ENCODE measurements at regions not wholly inside any gene's neighbourhood (a gene's known extent, or its start where the extent isn't known, plus 50 kb on each side); places are given as distances from the start of the nearest gene placed in this dataset.
"Not testable (repeated sequence)": the region's sequence is repeated elsewhere in the genome, so short reads cannot be mapped to it uniquely, and the experiment has no call there.

- DNase-seq; H3K36me3 Mint-ChIP-seq (ENCODE audit: low read depth); H3K4me1 Mint-ChIP-seq; H3K27ac Mint-ChIP-seq; H3K4me3 Mint-ChIP-seq; intact Hi-C loops (cut with micrococcal nuclease); H3K27me3 Mint-ChIP-seq; H3K9me3 Mint-ChIP-seq: not testable (repeated sequence)
Measured at GRCh38 chr4:32716090-32716620, 1996.0 kb downstream of the PCDH7 start.

- Mint-ChIP-seq H3K36me3 (ENCODE audit: low read depth) (no peaks in the 10 kb centered on the region), H3K27ac (no peak overlapping the region), H3K9me3 (peaks cover 3% of the 10 kb centered on the region), H3K4me3 (no peak overlapping the region), H3K27me3 (no peaks in the 10 kb centered on the region), H3K4me1 (no peaks in the 10 kb centered on the region)
- no peak for DNase-seq
- intact Hi-C loops (cut with micrococcal nuclease), result no loop called here
Measured at GRCh38 chr4:32735856-32736590, 2015.9 kb downstream of the PCDH7 start.

GRCh38 chr4:32744211-32744610, 2024.0 kb downstream of the PCDH7 start:
- Mint-ChIP-seq H3K27ac (no peak overlapping the region), H3K27me3 (no peaks in the 10 kb centered on the region), H3K36me3 (ENCODE audit: low read depth) (no peaks in the 10 kb centered on the region), H3K9me3 (no peaks in the 10 kb centered on the region), H3K4me1 (no peaks in the 10 kb centered on the region), H3K4me3 (no peak overlapping the region)
- intact Hi-C loops (cut with micrococcal nuclease), result no loop called here
- DNase-seq, result no peak

GRCh38 chr4:32745351-32745750, 2025.2 kb downstream of the PCDH7 start:
- H3K36me3 Mint-ChIP-seq (ENCODE audit: low read depth), result no peaks in the 10 kb centered on the region
- DNase-seq, result no peak
- H3K27me3 Mint-ChIP-seq, result no peaks in the 10 kb centered on the region
- no peak overlapping the region for H3K27ac Mint-ChIP-seq
- no peaks in the 10 kb centered on the region for H3K4me1 Mint-ChIP-seq
- no peak overlapping the region for H3K4me3 Mint-ChIP-seq
- intact Hi-C loops (cut with micrococcal nuclease), result no loop called here
- H3K9me3 Mint-ChIP-seq, result no peaks in the 10 kb centered on the region

GRCh38 chr4:32748061-32748460, 2027.9 kb downstream of the PCDH7 start:
- Mint-ChIP-seq H3K4me1 (no peaks in the 10 kb centered on the region), H3K36me3 (ENCODE audit: low read depth) (no peaks in the 10 kb centered on the region), H3K27ac (no peak overlapping the region), H3K27me3 (no peaks in the 10 kb centered on the region), H3K4me3 (no peak overlapping the region), H3K9me3 (no peaks in the 10 kb centered on the region)
- intact Hi-C loops (cut with micrococcal nuclease), result no loop called here
- DNase-seq, result no peak

GRCh38 chr4:32748498-32748897, 2028.3 kb downstream of the PCDH7 start:
- H3K4me1 Mint-ChIP-seq, result no peaks in the 10 kb centered on the region
- H3K27ac Mint-ChIP-seq, result no peak overlapping the region
- DNase-seq, result no peak
- H3K4me3 Mint-ChIP-seq, result no peak overlapping the region
- H3K27me3 Mint-ChIP-seq, result no peaks in the 10 kb centered on the region
- intact Hi-C loops (cut with micrococcal nuclease), result no loop called here
- H3K9me3 Mint-ChIP-seq, result no peaks in the 10 kb centered on the region
- no peaks in the 10 kb centered on the region for H3K36me3 Mint-ChIP-seq (ENCODE audit: low read depth)

- H3K4me3 Mint-ChIP-seq, result no peak overlapping the region
- intact Hi-C loops (cut with micrococcal nuclease), result no loop called here
Measured at GRCh38 chr4:32752962-32753361, 2032.8 kb downstream of the PCDH7 start.

GRCh38 chr4:32768664-32769389, 2048.7 kb downstream of the PCDH7 start:
- intact Hi-C loops (cut with micrococcal nuclease), result no loop called here
- Mint-ChIP-seq H3K4me3 (no peak overlapping the region), H3K27me3 (no peaks in the 10 kb centered on the region), H3K36me3 (ENCODE audit: low read depth) (no peaks in the 10 kb centered on the region), H3K4me1 (no peaks in the 10 kb centered on the region), H3K9me3 (no peaks in the 10 kb centered on the region), H3K27ac (no peak overlapping the region)
- no peak for DNase-seq

More at GRCh38 chr4:32752962-32753361, 2032.8 kb downstream of the PCDH7 start:
- Mint-ChIP-seq H3K4me1 (no peaks in the 10 kb centered on the region), H3K27me3 (no peaks in the 10 kb centered on the region), H3K9me3 (no peaks in the 10 kb centered on the region), H3K27ac (no peak overlapping the region), H3K36me3 (ENCODE audit: low read depth) (no peaks in the 10 kb centered on the region)
- DNase-seq, result no peak

GRCh38 chr4:32771491-32771890, 2051.3 kb downstream of the PCDH7 start:
- intact Hi-C loops (cut with micrococcal nuclease), result no loop called here
- no peaks in the 10 kb centered on the region for H3K27me3 Mint-ChIP-seq
- no peaks in the 10 kb centered on the region for H3K36me3 Mint-ChIP-seq (ENCODE audit: low read depth)
- H3K27ac Mint-ChIP-seq, result no peak overlapping the region
- H3K4me3 Mint-ChIP-seq, result no peak overlapping the region
- H3K4me1 Mint-ChIP-seq, result no peaks in the 10 kb centered on the region
- no peaks in the 10 kb centered on the region for H3K9me3 Mint-ChIP-seq
- DNase-seq, result no peak

- no peak overlapping the region for H3K4me3 Mint-ChIP-seq
- intact Hi-C loops (cut with micrococcal nuclease), result no loop called here
- H3K36me3 Mint-ChIP-seq (ENCODE audit: low read depth), result no peaks in the 10 kb centered on the region
- no peaks in the 10 kb centered on the region for H3K27me3 Mint-ChIP-seq
- H3K27ac Mint-ChIP-seq, result no peak overlapping the region
- DNase-seq, result no peak
- no peaks in the 10 kb centered on the region for H3K4me1 Mint-ChIP-seq
- H3K9me3 Mint-ChIP-seq, result no peaks in the 10 kb centered on the region
Measured at GRCh38 chr4:32775049-32775448, 2054.9 kb downstream of the PCDH7 start.

- H3K36me3 Mint-ChIP-seq (ENCODE audit: low read depth), result no peaks in the 10 kb centered on the region
- DNase-seq, result no peak
- no peak overlapping the region for H3K4me3 Mint-ChIP-seq
- H3K27me3 Mint-ChIP-seq, result no peaks in the 10 kb centered on the region
- no peaks in the 10 kb centered on the region for H3K4me1 Mint-ChIP-seq
- H3K27ac Mint-ChIP-seq, result no peak overlapping the region
- no peaks in the 10 kb centered on the region for H3K9me3 Mint-ChIP-seq
- intact Hi-C loops (cut with micrococcal nuclease), result no loop called here
Measured at GRCh38 chr4:32776435-32777203, 2056.4 kb downstream of the PCDH7 start.

- intact Hi-C loops (cut with micrococcal nuclease), result no loop called here
- Mint-ChIP-seq H3K4me3 (no peak overlapping the region), H3K9me3 (peaks cover 3% of the 10 kb centered on the region), H3K27me3 (no peaks in the 10 kb centered on the region), H3K4me1 (no peaks in the 10 kb centered on the region), H3K27ac (no peak overlapping the region), H3K36me3 (ENCODE audit: low read depth) (no peaks in the 10 kb centered on the region)
- no peak for DNase-seq
Measured at GRCh38 chr4:32778025-32778424, 2057.9 kb downstream of the PCDH7 start.

GRCh38 chr4:32778938-32779337, 2058.8 kb downstream of the PCDH7 start:
- H3K4me3 Mint-ChIP-seq, result no peak overlapping the region
- no peaks in the 10 kb centered on the region for H3K4me1 Mint-ChIP-seq
- intact Hi-C loops (cut with micrococcal nuclease), result no loop called here
- H3K27ac Mint-ChIP-seq, result no peak overlapping the region
- H3K36me3 Mint-ChIP-seq (ENCODE audit: low read depth), result no peaks in the 10 kb centered on the region
- peaks cover 3% of the 10 kb centered on the region for H3K9me3 Mint-ChIP-seq
- DNase-seq, result no peak
- no peaks in the 10 kb centered on the region for H3K27me3 Mint-ChIP-seq

GRCh38 chr4:32789026-32789608, 2068.9 kb downstream of the PCDH7 start:
- H3K9me3 Mint-ChIP-seq, result no peaks in the 10 kb centered on the region
- no peak overlapping the region for H3K4me3 Mint-ChIP-seq
- H3K36me3 Mint-ChIP-seq (ENCODE audit: low read depth), result no peaks in the 10 kb centered on the region
- no peaks in the 10 kb centered on the region for H3K4me1 Mint-ChIP-seq
- DNase-seq, result no peak
- H3K27ac Mint-ChIP-seq, result no peak overlapping the region
- intact Hi-C loops (cut with micrococcal nuclease), result no loop called here
- H3K27me3 Mint-ChIP-seq, result no peaks in the 10 kb centered on the region
